HL-60 (cell line): ENCODE measurements at regions not wholly inside any gene's neighbourhood (a gene's known extent, or its start where the extent isn't known, plus 50 kb on each side); places are given as distances from the start of the nearest gene placed in this dataset.
"Not testable (repeated sequence)": the region's sequence is repeated elsewhere in the genome, so short reads cannot be mapped to it uniquely, and the experiment has no call there.

Experiments
- GABPA ChIP-seq: IDR thresholded peaks from 2 replicates; pipeline ENCODE4 v1.6.1; 2012; ENCODE audit warnings: low read depth
- POLR2AphosphoS5 ChIP-seq: IDR thresholded peaks from 2 replicates; pipeline ENCODE4 v1.6.1; 2012; ENCODE audit warnings: low read depth
- TF ChIP-seq, protein P1 (sequence below): IDR thresholded peaks from one replicate; pipeline ENCODE4 v1.5.1; 2011; ENCODE audit warnings: low read length, control low read depth, inconsistent platforms; ENCODE audit not compliant: insufficient read depth
- TF ChIP-seq, protein P2 (sequence below): IDR thresholded peaks from 2 replicates; pipeline ENCODE4 v1.6.1; 2012; ENCODE audit warnings: low read depth; ENCODE audit not compliant: insufficient replicate concordance

GRCh38 chr4:3909616-3910015 is 143.4 kb downstream of the ADRA2C start:
- TF ChIP-seq, protein P1, sequence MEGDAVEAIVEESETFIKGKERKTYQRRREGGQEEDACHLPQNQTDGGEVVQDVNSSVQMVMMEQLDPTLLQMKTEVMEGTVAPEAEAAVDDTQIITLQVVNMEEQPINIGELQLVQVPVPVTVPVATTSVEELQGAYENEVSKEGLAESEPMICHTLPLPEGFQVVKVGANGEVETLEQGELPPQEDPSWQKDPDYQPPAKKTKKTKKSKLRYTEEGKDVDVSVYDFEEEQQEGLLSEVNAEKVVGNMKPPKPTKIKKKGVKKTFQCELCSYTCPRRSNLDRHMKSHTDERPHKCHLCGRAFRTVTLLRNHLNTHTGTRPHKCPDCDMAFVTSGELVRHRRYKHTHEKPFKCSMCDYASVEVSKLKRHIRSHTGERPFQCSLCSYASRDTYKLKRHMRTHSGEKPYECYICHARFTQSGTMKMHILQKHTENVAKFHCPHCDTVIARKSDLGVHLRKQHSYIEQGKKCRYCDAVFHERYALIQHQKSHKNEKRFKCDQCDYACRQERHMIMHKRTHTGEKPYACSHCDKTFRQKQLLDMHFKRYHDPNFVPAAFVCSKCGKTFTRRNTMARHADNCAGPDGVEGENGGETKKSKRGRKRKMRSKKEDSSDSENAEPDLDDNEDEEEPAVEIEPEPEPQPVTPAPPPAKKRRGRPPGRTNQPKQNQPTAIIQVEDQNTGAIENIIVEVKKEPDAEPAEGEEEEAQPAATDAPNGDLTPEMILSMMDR, result not testable (repeated sequence)
- TF ChIP-seq POLR2AphosphoS5, GABPA: not testable (repeated sequence)
- TF ChIP-seq, protein P2, sequence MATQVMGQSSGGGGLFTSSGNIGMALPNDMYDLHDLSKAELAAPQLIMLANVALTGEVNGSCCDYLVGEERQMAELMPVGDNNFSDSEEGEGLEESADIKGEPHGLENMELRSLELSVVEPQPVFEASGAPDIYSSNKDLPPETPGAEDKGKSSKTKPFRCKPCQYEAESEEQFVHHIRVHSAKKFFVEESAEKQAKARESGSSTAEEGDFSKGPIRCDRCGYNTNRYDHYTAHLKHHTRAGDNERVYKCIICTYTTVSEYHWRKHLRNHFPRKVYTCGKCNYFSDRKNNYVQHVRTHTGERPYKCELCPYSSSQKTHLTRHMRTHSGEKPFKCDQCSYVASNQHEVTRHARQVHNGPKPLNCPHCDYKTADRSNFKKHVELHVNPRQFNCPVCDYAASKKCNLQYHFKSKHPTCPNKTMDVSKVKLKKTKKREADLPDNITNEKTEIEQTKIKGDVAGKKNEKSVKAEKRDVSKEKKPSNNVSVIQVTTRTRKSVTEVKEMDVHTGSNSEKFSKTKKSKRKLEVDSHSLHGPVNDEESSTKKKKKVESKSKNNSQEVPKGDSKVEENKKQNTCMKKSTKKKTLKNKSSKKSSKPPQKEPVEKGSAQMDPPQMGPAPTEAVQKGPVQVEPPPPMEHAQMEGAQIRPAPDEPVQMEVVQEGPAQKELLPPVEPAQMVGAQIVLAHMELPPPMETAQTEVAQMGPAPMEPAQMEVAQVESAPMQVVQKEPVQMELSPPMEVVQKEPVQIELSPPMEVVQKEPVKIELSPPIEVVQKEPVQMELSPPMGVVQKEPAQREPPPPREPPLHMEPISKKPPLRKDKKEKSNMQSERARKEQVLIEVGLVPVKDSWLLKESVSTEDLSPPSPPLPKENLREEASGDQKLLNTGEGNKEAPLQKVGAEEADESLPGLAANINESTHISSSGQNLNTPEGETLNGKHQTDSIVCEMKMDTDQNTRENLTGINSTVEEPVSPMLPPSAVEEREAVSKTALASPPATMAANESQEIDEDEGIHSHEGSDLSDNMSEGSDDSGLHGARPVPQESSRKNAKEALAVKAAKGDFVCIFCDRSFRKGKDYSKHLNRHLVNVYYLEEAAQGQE, result not testable (repeated sequence)
